Right atrium auricular region (tissue), 2 donors: ENCODE measurements at regions not wholly inside any gene's neighbourhood (a gene's known extent, or its start where the extent isn't known, plus 50 kb on each side); places are given as distances from the start of the nearest gene placed in this dataset.

Experiments
- DNase-seq: peaks from one replicate; pipeline ENCODE4 v3.0.0-alpha.2; 2019; ENCODE audit warnings: low spot score
- H3K27ac ChIP-seq, 2 donors: fragments of 200-600 bp; sonication (generic); 1 replicate in 1 of 2; 2 replicates in 1 of 2; pipeline ENCODE4 v1.5.1; 2016 to 2019
- H3K27me3 ChIP-seq, 2 donors: fragments of 200-600 bp; sonication (generic); one replicate each; pipeline versions ENCODE4 v1.5.1 to v1.6.0; 2017 to 2019
- H3K36me3 ChIP-seq: fragments of 200-600 bp; sonication (generic); one replicate; pipeline ENCODE4 v1.5.1; 2016
- H3K4me1 ChIP-seq, 2 donors: fragments of 200-600 bp; sonication (generic); one replicate each; pipeline versions ENCODE4 v1.5.1 to v1.6.0; 2017 to 2019
- H3K4me3 ChIP-seq, 2 donors: fragments of 200-600 bp; sonication (generic); 1 replicate in 1 of 2; 2 replicates in 1 of 2; pipeline ENCODE4 v1.5.1; 2017 to 2019; ENCODE audit warnings: mild to moderate bottlenecking in 1 of 2, moderate library complexity in 1 of 2
- H3K9me3 ChIP-seq, 2 donors: fragments of 200-600 bp; sonication (generic); one replicate each; pipeline ENCODE4 v1.5.1; 2019
- CTCF ChIP-seq, 2 donors: fragments of 200-600 bp; sonication (generic); IDR thresholded peaks; one replicate each; pipeline ENCODE4 v1.5.1; 2019; ENCODE audit warnings: antibody characterized with exemption in 2 of 2

GRCh38 chr4:136112116-136112515 is 1420.2 kb downstream of the PCDH18 start:
- no peak for DNase-seq
- TF ChIP-seq CTCF (IDR thresholded peaks at IDR 0.05): no peak
- Histone ChIP-seq H3K9me3 (no peaks in the 10 kb centered on the region), H3K4me3 (no peak overlapping the region), H3K27me3 (no peaks in the 10 kb centered on the region), H3K27ac (no peak overlapping the region), H3K36me3 (no peaks in the 10 kb centered on the region), H3K4me1 (no peaks in the 10 kb centered on the region)

- Histone ChIP-seq H3K4me1 (no peaks in the 10 kb centered on the region), H3K4me3 (no peak overlapping the region), H3K9me3 (no peaks in the 10 kb centered on the region), H3K27ac (no peak overlapping the region), H3K36me3 (no peaks in the 10 kb centered on the region), H3K27me3 (no peaks in the 10 kb centered on the region)
- no peak for TF ChIP-seq CTCF (IDR thresholded peaks at IDR 0.05)
- DNase-seq: no peak
Observed at GRCh38 chr4:136106753-136107152, 1425.5 kb downstream of the PCDH18 start.

GRCh38 chr4:136103616-136104015 is 1428.7 kb downstream of the PCDH18 start:
- TF ChIP-seq CTCF (IDR thresholded peaks at IDR 0.05): no peak
- Histone ChIP-seq H3K36me3 (no peaks in the 10 kb centered on the region), H3K27me3 (no peaks in the 10 kb centered on the region), H3K9me3 (no peaks in the 10 kb centered on the region), H3K27ac (no peak overlapping the region), H3K4me3 (no peak overlapping the region), H3K4me1 (no peaks in the 10 kb centered on the region)
- no peak for DNase-seq

GRCh38 chr4:136097676-136098075 is 1434.6 kb downstream of the PCDH18 start:
- Histone ChIP-seq H3K9me3 (no peaks in the 10 kb centered on the region), H3K36me3 (no peaks in the 10 kb centered on the region), H3K27ac (no peak overlapping the region), H3K4me3 (no peak overlapping the region), H3K27me3 (no peaks in the 10 kb centered on the region), H3K4me1 (no peaks in the 10 kb centered on the region)
- no peak for TF ChIP-seq CTCF (IDR thresholded peaks at IDR 0.05)
- DNase-seq: no peak

- no peak for TF ChIP-seq CTCF (IDR thresholded peaks at IDR 0.05)
- DNase-seq: no peak
- Histone ChIP-seq H3K27ac (no peak overlapping the region), H3K9me3 (no peaks in the 10 kb centered on the region), H3K27me3 (no peaks in the 10 kb centered on the region), H3K36me3 (no peaks in the 10 kb centered on the region), H3K4me3 (no peak overlapping the region), H3K4me1 (no peaks in the 10 kb centered on the region)
Observed at GRCh38 chr4:136088211-136088867, 1444.0 kb downstream of the PCDH18 start.

GRCh38 chr4:136078976-136079375 is 1453.3 kb downstream of the PCDH18 start:
- no peak for TF ChIP-seq CTCF (IDR thresholded peaks at IDR 0.05)
- Histone ChIP-seq H3K27ac (no peak overlapping the region), H3K4me3 (no peak overlapping the region), H3K4me1 (no peaks in the 10 kb centered on the region), H3K36me3 (no peaks in the 10 kb centered on the region), H3K9me3 (no peaks in the 10 kb centered on the region), H3K27me3 (no peaks in the 10 kb centered on the region)
- no peak for DNase-seq
